ENCODE measurements at regions not wholly inside any gene's neighbourhood (a gene's known extent, or its start where the extent isn't known, plus 50 kb on each side); places are given as distances from the start of the nearest gene placed in this dataset.

DNA sequence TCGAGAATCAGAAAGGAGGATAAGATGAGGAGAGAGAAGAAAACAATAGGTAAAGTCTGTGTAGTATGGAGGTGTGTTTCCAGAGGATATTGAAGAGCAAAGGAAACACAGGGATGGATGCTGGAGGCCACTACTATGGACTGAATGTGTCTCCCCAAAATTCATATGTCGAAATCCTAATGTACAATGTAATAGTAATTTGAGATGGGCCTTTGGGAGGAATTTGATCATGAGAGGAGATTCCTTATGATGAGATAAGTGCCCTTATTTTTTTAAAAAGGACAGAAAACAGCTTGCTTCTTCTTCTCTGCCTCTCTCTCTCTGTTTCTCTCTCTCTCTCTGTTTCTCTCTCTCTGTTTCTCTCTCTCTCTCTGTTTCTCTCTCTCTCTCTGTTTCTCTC lies 602.2 kb upstream of the ADAMTS5 start:
- ChIA-PET CTCF (no interaction called here), POLR2A (no interaction called here)
- H3K4me3 ChIP-seq (ENCODE audit: control extremely low read depth in 1 of 5, extremely low read depth in 1 of 5, insufficient read depth in 1 of 5, low read depth in 2 of 5, low read length in 4 of 5) = no peak overlapping the region
- WGBS (ENCODE audit: insufficient coverage) = 60% methylated on average over 1 of the region's 2 CpGs
- no peaks in the 10 kb centered on the region for H3K79me2 ChIP-seq (ENCODE audit: control insufficient read depth, insufficient read depth, low read length)
- H3K27me3 Mint-ChIP-seq = no peaks in the 10 kb centered on the region
- ATAC-seq (ENCODE audit: low read depth) = no peak
- intact Hi-C loops (cut with micrococcal nuclease) = no loop called here
- no peak overlapping the region for H3K27ac ChIP-seq (ENCODE audit: low read length in 2 of 2)
- H2AFZ ChIP-seq (ENCODE audit: insufficient read depth, low read depth, low read length, poor library complexity, severe bottlenecking) = no peak overlapping the region
- no peaks in the 10 kb centered on the region for H3K27me3 ChIP-seq (replicated peaks in 1 of 4; ENCODE audit: control extremely low read depth in 1 of 4, control insufficient read depth in 3 of 4, insufficient read depth in 4 of 4, low read length in 3 of 4)
- no peak overlapping the region for H3K9ac ChIP-seq (ENCODE audit: low read length)
- no peak for DNase-seq
- H3K9me3 ChIP-seq (ENCODE audit: control extremely low read depth in 1 of 3, control insufficient read depth in 2 of 3, insufficient read depth in 1 of 3, low read length in 2 of 3) = no peaks in the 10 kb centered on the region
- no peak for TF ChIP-seq CTCF (IDR thresholded peaks at IDR 0.05)
- no peak for TF ChIP-seq EZH2 (IDR thresholded peaks at IDR 0.05; ENCODE audit: borderline replicate concordance, insufficient read depth, low read depth, low read length, poor library complexity, severe bottlenecking)
- no peaks in the 10 kb centered on the region for H3K4me1 ChIP-seq (ENCODE audit: control insufficient read depth in 2 of 2, insufficient read depth in 2 of 2, low read length in 2 of 2)
- H3K4me2 ChIP-seq (replicated peaks; ENCODE audit: low read depth, low read length, poor library complexity, severe bottlenecking) = no peak overlapping the region
- no peaks in the 10 kb centered on the region for H4K20me1 ChIP-seq (ENCODE audit: control insufficient read depth, insufficient read depth, low read length, poor library complexity, severe bottlenecking)
- H3K27ac Mint-ChIP-seq = no peak overlapping the region
- H3K9me3 Mint-ChIP-seq (ENCODE audit: insufficient read depth) = no peaks in the 10 kb centered on the region
- H3K36me3 ChIP-seq (replicated peaks in 1 of 2; ENCODE audit: control extremely low read depth in 1 of 2, control insufficient read depth in 1 of 2, extremely low read depth in 1 of 2, insufficient read depth in 2 of 2, low read length in 1 of 2) = no peaks in the 10 kb centered on the region
- no peaks in the 10 kb centered on the region for H3K4me1 Mint-ChIP-seq
- H3K4me3 Mint-ChIP-seq = no peak overlapping the region

- Histone ChIP-seq H4K20me1 (ENCODE audit: control insufficient read depth, insufficient read depth, low read length, poor library complexity, severe bottlenecking) (no peaks in the 10 kb centered on the region), H3K79me2 (ENCODE audit: control insufficient read depth, insufficient read depth, low read length) (no peaks in the 10 kb centered on the region), H3K9ac (ENCODE audit: low read length) (no peak overlapping the region), H3K9me3 (ENCODE audit: control extremely low read depth in 1 of 3, control insufficient read depth in 2 of 3, insufficient read depth in 1 of 3, low read length in 2 of 3) (no peaks in the 10 kb centered on the region), H3K4me2 (replicated peaks; ENCODE audit: low read depth, low read length, poor library complexity, severe bottlenecking) (no peak overlapping the region), H2AFZ (ENCODE audit: insufficient read depth, low read depth, low read length, poor library complexity, severe bottlenecking) (no peak overlapping the region), H3K27ac (ENCODE audit: low read length in 2 of 2) (no peak overlapping the region), H3K4me3 (ENCODE audit: control extremely low read depth in 1 of 5, extremely low read depth in 1 of 5, insufficient read depth in 1 of 5, low read depth in 2 of 5, low read length in 4 of 5) (no peak overlapping the region), H3K36me3 (replicated peaks in 1 of 2; ENCODE audit: control extremely low read depth in 1 of 2, control insufficient read depth in 1 of 2, extremely low read depth in 1 of 2, insufficient read depth in 2 of 2, low read length in 1 of 2) (no peaks in the 10 kb centered on the region), H3K4me1 (ENCODE audit: control insufficient read depth in 2 of 2, insufficient read depth in 2 of 2, low read length in 2 of 2) (no peaks in the 10 kb centered on the region), H3K27me3 (replicated peaks in 1 of 4; ENCODE audit: control extremely low read depth in 1 of 4, control insufficient read depth in 3 of 4, insufficient read depth in 4 of 4, low read length in 3 of 4) (no peaks in the 10 kb centered on the region)
- Mint-ChIP-seq H3K27ac (no peak overlapping the region), H3K27me3 (no peaks in the 10 kb centered on the region), H3K9me3 (ENCODE audit: insufficient read depth) (no peaks in the 10 kb centered on the region), H3K4me3 (no peak overlapping the region), H3K4me1 (no peaks in the 10 kb centered on the region)
- no peak for DNase-seq
- WGBS (ENCODE audit: insufficient coverage) = no CpG with 5 or more reads among the region's 1 CpG
- POLR2A ChIA-PET = no interaction called here
- intact Hi-C loops (cut with micrococcal nuclease) = no loop called here
- CTCF ChIA-PET = no interaction called here
- ATAC-seq (ENCODE audit: low read depth) = no peak
- TF ChIP-seq CTCF (IDR thresholded peaks at IDR 0.05) (no peak), EZH2 (IDR thresholded peaks at IDR 0.05; ENCODE audit: borderline replicate concordance, insufficient read depth, low read depth, low read length, poor library complexity, severe bottlenecking) (no peak)
Observed at GRCh38 chr21:27567381-27567780, 600.5 kb upstream of the ADAMTS5 start.
